CD8-positive, alpha-beta memory T cell (primary cell): ENCODE measurements at regions not wholly inside any gene's neighbourhood (a gene's known extent, or its start where the extent isn't known, plus 50 kb on each side); places are given as distances from the start of the nearest gene placed in this dataset.

Source experiments
- CTCF ChIA-PET: fragments of 350-600 bp; sonication (Branson Sonifier 250); formaldehyde crosslinking; loops from one replicate; lab custom pipeline; 2021; ENCODE audit warnings: antibody characterized with exemption; lab: Charles Lee
- POLR2A ChIA-PET: fragments of 350-600 bp; sonication (Branson Sonifier 250); formaldehyde crosslinking; loops from one replicate; lab custom pipeline; 2021; ENCODE audit warnings: antibody characterized with exemption; lab: Charles Lee
- DNase-seq, 5 donors: peaks; one replicate each; pipeline versions ENCODE4 v3.0.0 to v3.0.0-alpha.2; 2020 to 2022; ENCODE audit warnings: mixed read lengths in 1 of 5
- H3K27ac ChIP-seq: one replicate; pipeline ENCODE4 v1.7.0; 2013; ENCODE audit warnings: low read depth, mild to moderate bottlenecking, low read length, moderate library complexity
- H3K27me3 ChIP-seq: 2 replicates; pipeline ENCODE4 v1.7.0; 2013; ENCODE audit warnings: low read length, mild to moderate bottlenecking; ENCODE audit not compliant: insufficient read depth, poor library complexity, severe bottlenecking
- H3K36me3 ChIP-seq: 2 replicates; pipeline ENCODE4 v1.7.0; 2013; ENCODE audit warnings: mild to moderate bottlenecking, low read length, moderate library complexity; ENCODE audit not compliant: insufficient read depth
- H3K4me1 ChIP-seq: 2 replicates; pipeline ENCODE4 v1.7.0; 2013; ENCODE audit warnings: mild to moderate bottlenecking, low read length, moderate library complexity; ENCODE audit not compliant: insufficient read depth
- H3K4me3 ChIP-seq: 2 replicates; pipeline ENCODE4 v1.7.0; 2013; ENCODE audit warnings: mild to moderate bottlenecking, low read length
- H3K9me3 ChIP-seq: 2 replicates; pipeline ENCODE4 v1.7.0; 2013; ENCODE audit warnings: mild to moderate bottlenecking, low read length
- H3K27ac Mint-ChIP-seq, 8 donors: one replicate each; pipeline ENCODE4 v1.8.0; 2020 to 2021; ENCODE audit warnings: mixed read lengths in 8 of 8, mild to moderate bottlenecking in 6 of 8, inconsistent platforms in 3 of 8, moderate library complexity in 3 of 8
- H3K27me3 Mint-ChIP-seq, 2 donors: one replicate each; pipeline ENCODE4 v1.8.0; 2020 to 2021; ENCODE audit warnings: mixed read lengths in 2 of 2, mild to moderate bottlenecking in 1 of 2, moderate library complexity in 1 of 2
- H3K36me3 Mint-ChIP-seq, 3 donors: one replicate each; pipeline ENCODE4 v1.8.0; 2020 to 2021; ENCODE audit warnings: mixed read lengths in 3 of 3, inconsistent platforms in 1 of 3, mild to moderate bottlenecking in 1 of 3
- H3K4me1 Mint-ChIP-seq, 3 donors: one replicate each; pipeline ENCODE4 v1.8.0; 2020 to 2021; ENCODE audit warnings: mixed read lengths in 3 of 3, inconsistent platforms in 1 of 3, mild to moderate bottlenecking in 1 of 3
- H3K4me3 Mint-ChIP-seq, 7 donors: one replicate each; pipeline ENCODE4 v1.8.0; 2020 to 2021; ENCODE audit warnings: mixed read lengths in 7 of 7, mild to moderate bottlenecking in 6 of 7, moderate library complexity in 4 of 7, inconsistent platforms in 2 of 7
- H3K9me3 Mint-ChIP-seq, 5 donors: one replicate each; pipeline ENCODE4 v1.8.0; 2020 to 2022; ENCODE audit warnings: mixed read lengths in 5 of 5, mild to moderate bottlenecking in 3 of 5, moderate library complexity in 2 of 5, inconsistent platforms in 1 of 5

GRCh38 chr10:56561336-56561735 lies 200.3 kb upstream of the ZWINT start:
- H3K9me3 ChIP-seq, result no peaks in the 10 kb centered on the region
- no peaks in the 10 kb centered on the region for H3K36me3 ChIP-seq
- no peak overlapping the region for H3K4me3 ChIP-seq
- Mint-ChIP-seq H3K36me3 (no peaks in the 10 kb centered on the region), H3K27me3 (no peaks in the 10 kb centered on the region), H3K9me3 (peaks cover 0 to 15% (median 3%) of the 10 kb centered on the region in 5 donors), H3K27ac (no peak overlapping the region), H3K4me3 (no peak overlapping the region), H3K4me1 (no peaks in the 10 kb centered on the region)
- ChIA-PET POLR2A (no interaction called here), CTCF (no interaction called here)
- H3K4me1 ChIP-seq, result no peaks in the 10 kb centered on the region
- no peak for DNase-seq
- H3K27ac ChIP-seq, result no peak overlapping the region
- H3K27me3 ChIP-seq, result no peaks in the 10 kb centered on the region

- H3K36me3 Mint-ChIP-seq, result no peaks in the 10 kb centered on the region
- no peak overlapping the region for H3K27ac Mint-ChIP-seq
- no peaks in the 10 kb centered on the region for H3K4me1 ChIP-seq
- no peaks in the 10 kb centered on the region for H3K9me3 ChIP-seq
- no peaks in the 10 kb centered on the region for H3K4me1 Mint-ChIP-seq
- H3K27me3 Mint-ChIP-seq, result no peaks in the 10 kb centered on the region
- no peaks in the 10 kb centered on the region for H3K36me3 ChIP-seq
- DNase-seq, result no peak
- CTCF ChIA-PET, result no interaction called here
- H3K27me3 ChIP-seq, result no peaks in the 10 kb centered on the region
- H3K4me3 ChIP-seq, result no peak overlapping the region
- no peak overlapping the region for H3K4me3 Mint-ChIP-seq
- POLR2A ChIA-PET, result no interaction called here
- H3K9me3 Mint-ChIP-seq, result peaks cover 0 to 25% (median 14%) of the 10 kb centered on the region in 5 donors
- no peak overlapping the region for H3K27ac ChIP-seq
These were observed 190.0 kb upstream of the ZWINT start for GRCh38 chr10:56551037-56551436.

- Histone ChIP-seq H3K27ac (no peak overlapping the region), H3K4me1 (no peaks in the 10 kb centered on the region), H3K27me3 (no peaks in the 10 kb centered on the region), H3K36me3 (no peaks in the 10 kb centered on the region), H3K4me3 (no peak overlapping the region), H3K9me3 (no peaks in the 10 kb centered on the region)
- no peaks in the 10 kb centered on the region for H3K27me3 Mint-ChIP-seq
- POLR2A ChIA-PET, result no interaction called here
- no peak overlapping the region for H3K4me3 Mint-ChIP-seq
- CTCF ChIA-PET, result no interaction called here
- DNase-seq, result no peak
- H3K4me1 Mint-ChIP-seq, result no peaks in the 10 kb centered on the region
- H3K36me3 Mint-ChIP-seq, result no peaks in the 10 kb centered on the region
- peaks cover 0 to 25% (median 2%) of the 10 kb centered on the region in 5 donors for H3K9me3 Mint-ChIP-seq
- no peak overlapping the region for H3K27ac Mint-ChIP-seq
These were observed 186.1 kb upstream of the ZWINT start for GRCh38 chr10:56547163-56547562.

- CTCF ChIA-PET, result no interaction called here
- H3K4me3 ChIP-seq, result no peak overlapping the region
- H3K36me3 ChIP-seq, result no peaks in the 10 kb centered on the region
- POLR2A ChIA-PET, result no interaction called here
- H3K27me3 ChIP-seq, result no peaks in the 10 kb centered on the region
- Mint-ChIP-seq H3K4me1 (no peaks in the 10 kb centered on the region), H3K9me3 (peaks cover 0 to 10% (median 5%) of the 10 kb centered on the region in 5 donors), H3K27me3 (no peaks in the 10 kb centered on the region), H3K27ac (no peak overlapping the region), H3K4me3 (no peak overlapping the region), H3K36me3 (no peaks in the 10 kb centered on the region)
- H3K27ac ChIP-seq, result no peak overlapping the region
- H3K9me3 ChIP-seq, result no peaks in the 10 kb centered on the region
- no peaks in the 10 kb centered on the region for H3K4me1 ChIP-seq
- no peak for DNase-seq
These were observed 176.9 kb upstream of the ZWINT start for GRCh38 chr10:56537984-56538383.

GRCh38 chr10:56522166-56522565 lies 161.1 kb upstream of the ZWINT start:
- Mint-ChIP-seq H3K9me3 (peaks cover 0 to 20% (median 2%) of the 10 kb centered on the region in 5 donors), H3K4me1 (no peaks in the 10 kb centered on the region), H3K27ac (no peak overlapping the region), H3K27me3 (no peaks in the 10 kb centered on the region), H3K36me3 (no peaks in the 10 kb centered on the region), H3K4me3 (no peak overlapping the region)
- Histone ChIP-seq H3K9me3 (no peaks in the 10 kb centered on the region), H3K4me1 (no peaks in the 10 kb centered on the region), H3K27ac (no peak overlapping the region), H3K27me3 (no peaks in the 10 kb centered on the region), H3K36me3 (no peaks in the 10 kb centered on the region), H3K4me3 (no peak overlapping the region)
- no peak for DNase-seq
- CTCF ChIA-PET, result no interaction called here
- POLR2A ChIA-PET, result no interaction called here

GRCh38 chr10:56508562-56508961 lies 147.5 kb upstream of the ZWINT start:
- Histone ChIP-seq H3K9me3 (no peaks in the 10 kb centered on the region), H3K27ac (no peak overlapping the region), H3K36me3 (no peaks in the 10 kb centered on the region), H3K4me1 (no peaks in the 10 kb centered on the region), H3K27me3 (no peaks in the 10 kb centered on the region), H3K4me3 (no peak overlapping the region)
- H3K27me3 Mint-ChIP-seq, result no peaks in the 10 kb centered on the region
- ChIA-PET POLR2A (no interaction called here), CTCF (no interaction called here)
- H3K4me3 Mint-ChIP-seq, result no peak overlapping the region
- no peaks in the 10 kb centered on the region for H3K36me3 Mint-ChIP-seq
- no peaks in the 10 kb centered on the region for H3K4me1 Mint-ChIP-seq
- no peak for DNase-seq
- H3K9me3 Mint-ChIP-seq, result peaks cover 0 to 19% (median 8%) of the 10 kb centered on the region in 5 donors
- no peak overlapping the region for H3K27ac Mint-ChIP-seq

- Histone ChIP-seq H3K4me3 (no peak overlapping the region), H3K4me1 (no peaks in the 10 kb centered on the region)
- H3K4me1 Mint-ChIP-seq, result no peaks in the 10 kb centered on the region
These were observed 146.0 kb upstream of the ZWINT start for GRCh38 chr10:56507033-56507432.

GRCh38 chr10:56505555-56505954 lies 144.5 kb upstream of the ZWINT start:
- no peaks in the 10 kb centered on the region for H3K36me3 Mint-ChIP-seq
- no peaks in the 10 kb centered on the region for H3K9me3 ChIP-seq
- peaks cover 0 to 15% (median 8%) of the 10 kb centered on the region in 5 donors for H3K9me3 Mint-ChIP-seq
- no peak overlapping the region for H3K4me3 ChIP-seq
- no peaks in the 10 kb centered on the region for H3K4me1 ChIP-seq
- H3K36me3 ChIP-seq, result no peaks in the 10 kb centered on the region
- no peak overlapping the region for H3K27ac ChIP-seq
- H3K27ac Mint-ChIP-seq, result no peak overlapping the region
- no peaks in the 10 kb centered on the region for H3K27me3 ChIP-seq
- ChIA-PET POLR2A (no interaction called here), CTCF (no interaction called here)
- no peak for DNase-seq
- H3K4me1 Mint-ChIP-seq, result no peaks in the 10 kb centered on the region
- no peaks in the 10 kb centered on the region for H3K27me3 Mint-ChIP-seq
- H3K4me3 Mint-ChIP-seq, result no peak overlapping the region

More at GRCh38 chr10:56507033-56507432, 146.0 kb upstream of the ZWINT start:
- Mint-ChIP-seq H3K36me3 (no peaks in the 10 kb centered on the region), H3K4me3 (no peak overlapping the region), H3K27me3 (no peaks in the 10 kb centered on the region), H3K27ac (no peak overlapping the region), H3K9me3 (peaks cover 0 to 16% (median 8%) of the 10 kb centered on the region in 5 donors)
- H3K27me3 ChIP-seq, result no peaks in the 10 kb centered on the region
- H3K9me3 ChIP-seq, result no peaks in the 10 kb centered on the region
- DNase-seq, result no peak
- H3K36me3 ChIP-seq, result no peaks in the 10 kb centered on the region
- ChIA-PET POLR2A (no interaction called here), CTCF (no interaction called here)
- H3K27ac ChIP-seq, result no peak overlapping the region

- no peaks in the 10 kb centered on the region for H3K27me3 Mint-ChIP-seq
- ChIA-PET POLR2A (no interaction called here), CTCF (no interaction called here)
- H3K9me3 Mint-ChIP-seq, result peaks cover 0 to 25% (median 7%) of the 10 kb centered on the region in 5 donors
- no peaks in the 10 kb centered on the region for H3K9me3 ChIP-seq
- no peaks in the 10 kb centered on the region for H3K4me1 Mint-ChIP-seq
- H3K36me3 ChIP-seq, result no peaks in the 10 kb centered on the region
- DNase-seq, result no peak
- no peaks in the 10 kb centered on the region for H3K27me3 ChIP-seq
- H3K4me3 ChIP-seq, result no peak overlapping the region
- H3K27ac Mint-ChIP-seq, result no peak overlapping the region
- H3K4me3 Mint-ChIP-seq, result no peak overlapping the region
- no peaks in the 10 kb centered on the region for H3K4me1 ChIP-seq
- H3K36me3 Mint-ChIP-seq, result no peaks in the 10 kb centered on the region
- no peak overlapping the region for H3K27ac ChIP-seq
These were observed 135.1 kb upstream of the ZWINT start for GRCh38 chr10:56496186-56496486.
